NCI-H748 treated with DMSO at 0.1 percent for 48 hours (cell line): ENCODE measurements at regions not wholly inside any gene's neighbourhood (a gene's known extent, or its start where the extent isn't known, plus 50 kb on each side); places are given as distances from the start of the nearest gene placed in this dataset.
"Not testable (repeated sequence)": the region's sequence is repeated elsewhere in the genome, so short reads cannot be mapped to it uniquely, and the experiment has no call there.

Experiments
- DNase-seq: peaks from one replicate; lab custom pipeline; 2025; lab: John Stamatoyannopoulos, UW

DNA sequence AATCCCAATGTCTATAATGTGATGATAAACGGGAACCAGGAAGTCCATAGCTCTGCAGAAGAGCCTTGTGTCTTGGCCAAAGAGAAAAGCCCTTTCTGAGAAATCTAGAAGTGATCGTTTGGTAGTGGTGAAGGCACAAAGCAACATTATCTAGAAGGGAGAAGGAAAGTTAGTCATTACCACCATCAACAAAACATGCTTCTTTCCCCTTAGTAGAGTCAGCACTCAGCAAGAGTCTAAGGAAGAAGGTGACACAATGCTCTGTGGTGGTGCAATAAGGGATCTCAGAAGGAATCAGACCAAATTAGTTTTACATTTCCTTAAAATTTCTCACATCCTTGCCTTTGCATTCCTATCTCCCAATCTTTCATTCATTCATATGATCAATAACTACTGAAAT lies 134.4 kb upstream of the PRDX6 start:
- DNase-seq, result no peak

DNA sequence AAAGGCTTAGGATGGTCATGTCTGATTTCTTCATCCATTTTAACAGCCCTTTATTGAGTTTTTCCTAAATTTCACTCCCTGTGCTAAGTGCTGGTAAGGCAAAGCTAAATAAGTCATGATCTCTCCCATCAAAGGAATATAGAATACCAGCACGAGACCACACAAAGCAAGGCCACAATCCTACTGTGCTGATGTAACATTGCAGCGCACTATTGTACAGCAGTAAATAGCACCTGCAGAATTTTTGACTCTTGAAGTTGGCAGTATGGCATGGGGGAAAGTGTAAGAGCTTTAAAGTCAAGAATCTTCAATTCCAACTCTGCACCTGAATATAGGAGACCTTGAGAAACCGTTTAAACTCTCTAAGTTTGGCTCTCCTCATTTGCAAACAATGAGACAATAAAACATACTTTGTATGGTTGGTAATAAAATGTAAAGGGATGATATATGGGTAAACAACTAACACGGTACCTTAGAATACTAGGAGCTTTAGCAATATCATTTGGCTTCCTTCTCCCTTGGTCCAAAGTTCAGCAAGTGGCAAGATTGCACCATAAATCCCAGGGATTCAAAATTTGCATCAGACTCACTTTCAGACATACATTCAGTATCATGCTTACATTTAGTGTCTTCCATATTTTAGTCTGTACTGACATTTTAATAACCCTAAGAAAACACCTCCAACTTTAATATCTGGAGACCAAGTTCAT lies 132.9 kb upstream of the PRDX6 start:
- DNase-seq, result no peak

DNA sequence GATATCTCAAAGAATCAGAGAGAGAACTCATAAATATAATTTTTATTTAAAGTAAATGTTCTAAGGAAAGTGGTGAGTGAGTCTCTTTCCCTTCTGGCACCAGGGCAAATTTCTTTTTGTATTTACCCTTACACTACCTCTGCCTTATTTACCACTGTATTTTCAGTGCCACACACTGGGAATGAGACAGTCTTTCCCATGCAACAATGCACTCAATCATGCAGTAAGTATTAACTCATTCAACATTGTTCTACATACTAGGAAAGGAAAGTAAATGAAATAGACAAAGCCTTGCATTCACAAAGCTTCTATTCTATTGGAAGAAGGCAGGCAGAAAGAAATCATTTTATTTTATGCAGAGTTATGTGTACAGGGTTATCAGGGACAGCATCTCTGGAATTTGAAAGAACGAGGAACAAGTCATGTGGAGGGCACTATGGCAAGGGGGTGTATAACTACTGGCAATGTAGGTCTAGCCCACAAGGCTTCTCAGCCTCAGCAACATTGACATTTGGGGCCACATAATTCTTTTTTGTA lies 129.8 kb upstream of the PRDX6 start:
- DNase-seq, result no peak

DNA sequence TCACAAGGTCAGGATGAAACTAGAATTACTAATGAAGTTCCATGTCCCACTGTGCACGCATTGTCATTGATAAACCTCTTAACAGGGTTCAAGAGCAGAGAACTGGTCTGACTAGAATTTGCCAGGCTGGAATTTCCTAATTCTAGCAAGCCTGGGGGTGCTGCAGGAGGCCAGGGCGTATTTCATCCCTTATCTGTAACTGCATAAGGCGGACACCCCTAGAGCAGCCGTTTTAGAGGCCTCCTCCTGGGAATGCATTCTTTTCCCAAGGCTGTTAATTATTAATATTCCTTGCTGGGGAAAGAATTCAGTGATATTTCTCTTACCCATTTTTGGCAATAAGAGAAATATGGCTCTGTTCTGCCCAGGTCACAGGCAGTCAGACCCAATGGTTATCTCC lies 124.5 kb upstream of the PRDX6 start:
- DNase-seq, result not testable (repeated sequence)

DNA sequence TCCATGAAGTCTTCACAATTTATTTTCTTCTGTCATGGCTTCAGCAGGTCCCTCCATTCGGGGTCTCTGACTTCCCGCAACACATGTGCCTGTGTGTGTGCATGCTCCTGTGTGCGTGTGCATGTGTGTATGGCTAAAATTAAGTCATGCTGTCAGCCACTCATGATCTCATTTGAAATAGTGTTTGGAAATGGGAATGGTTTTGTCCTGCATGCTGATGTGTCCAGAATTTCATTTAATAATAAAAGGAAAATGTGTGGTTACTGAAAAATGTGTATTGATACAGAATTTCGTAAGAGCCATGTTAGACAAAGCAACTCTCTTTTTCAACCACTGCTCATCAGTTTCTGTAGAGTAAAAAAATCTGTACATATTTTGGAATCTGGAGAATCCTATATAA lies 123.8 kb upstream of the PRDX6 start:
- DNase-seq, result no peak

DNA sequence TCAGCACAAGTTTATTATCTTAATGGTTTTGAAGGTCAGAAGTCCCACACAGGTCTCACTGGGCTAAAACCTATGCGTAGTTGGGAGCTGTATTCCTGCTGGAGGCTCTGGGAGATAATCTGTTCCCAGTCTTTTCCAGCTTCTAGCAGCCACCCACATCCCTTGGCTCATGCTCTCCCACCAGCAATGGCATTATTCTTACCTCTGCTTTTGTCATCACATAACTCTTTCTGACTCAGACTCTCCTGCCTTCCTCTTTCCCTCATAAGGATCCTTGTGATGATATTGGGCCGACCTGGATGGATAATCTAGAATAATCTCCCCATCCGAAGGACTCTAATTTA lies 122.2 kb upstream of the PRDX6 start:
- no peak for DNase-seq

DNA sequence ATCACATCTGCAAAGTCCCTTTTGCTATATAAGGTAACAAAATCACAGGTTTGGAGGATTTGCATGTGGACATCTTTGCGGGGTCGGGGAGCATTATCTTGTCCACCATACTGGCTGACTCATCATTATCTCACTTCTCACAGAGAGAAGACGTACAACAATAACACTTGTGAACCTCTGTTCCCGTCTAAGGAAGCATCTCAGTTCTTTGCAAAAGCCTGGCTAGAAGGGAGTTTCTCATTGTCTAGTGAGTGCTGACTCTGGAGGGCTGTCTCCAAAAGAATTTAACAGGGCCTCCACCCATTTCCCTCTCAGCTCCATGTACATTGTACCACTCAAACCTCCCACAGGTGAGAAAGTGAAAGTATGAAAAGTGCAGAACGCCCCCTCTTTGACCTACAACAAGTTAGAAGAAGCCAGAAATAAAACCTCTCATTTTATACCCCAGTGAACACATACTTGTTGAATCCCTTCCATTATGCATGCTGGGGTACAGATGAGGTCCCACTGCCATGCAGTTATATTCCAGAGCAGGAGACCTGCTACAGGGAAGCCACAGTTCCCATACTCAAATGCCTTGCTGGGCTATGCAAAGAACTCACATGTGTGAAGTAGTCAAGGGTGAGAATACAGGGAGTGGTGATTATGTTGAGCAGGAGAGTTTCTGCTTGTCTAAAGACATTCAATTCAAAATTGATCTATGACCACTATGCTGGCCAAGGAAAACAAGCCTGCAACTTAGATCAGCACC lies 121.7 kb upstream of the PRDX6 start:
- DNase-seq, result no peak

DNA sequence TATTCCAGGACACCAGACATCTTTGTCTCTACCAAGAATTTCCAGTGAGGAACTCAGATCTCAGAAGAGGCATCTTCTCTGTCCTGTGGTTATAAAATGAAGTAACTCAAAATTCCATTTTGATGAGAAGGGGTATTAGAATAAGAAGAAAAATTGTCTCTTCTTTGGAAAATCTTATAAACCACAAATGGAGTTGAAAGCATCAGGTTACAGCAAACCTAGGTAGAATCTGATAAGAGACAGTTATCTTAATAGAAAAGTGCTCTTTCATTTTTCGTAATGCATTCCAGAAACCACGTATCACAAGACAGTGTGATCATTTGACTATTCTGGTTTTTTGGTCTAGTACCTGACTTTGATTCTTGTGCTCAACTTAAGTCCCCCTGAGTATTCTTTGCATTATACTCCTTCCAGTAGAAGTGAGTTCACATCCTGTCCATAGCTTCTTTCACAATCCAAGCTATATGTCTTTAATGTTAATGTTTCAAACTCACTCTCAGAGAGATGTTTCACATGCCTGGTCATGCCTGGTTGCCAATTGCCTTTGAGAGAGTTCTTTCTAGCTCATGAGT lies 120.9 kb upstream of the PRDX6 start:
- no peak for DNase-seq

DNA sequence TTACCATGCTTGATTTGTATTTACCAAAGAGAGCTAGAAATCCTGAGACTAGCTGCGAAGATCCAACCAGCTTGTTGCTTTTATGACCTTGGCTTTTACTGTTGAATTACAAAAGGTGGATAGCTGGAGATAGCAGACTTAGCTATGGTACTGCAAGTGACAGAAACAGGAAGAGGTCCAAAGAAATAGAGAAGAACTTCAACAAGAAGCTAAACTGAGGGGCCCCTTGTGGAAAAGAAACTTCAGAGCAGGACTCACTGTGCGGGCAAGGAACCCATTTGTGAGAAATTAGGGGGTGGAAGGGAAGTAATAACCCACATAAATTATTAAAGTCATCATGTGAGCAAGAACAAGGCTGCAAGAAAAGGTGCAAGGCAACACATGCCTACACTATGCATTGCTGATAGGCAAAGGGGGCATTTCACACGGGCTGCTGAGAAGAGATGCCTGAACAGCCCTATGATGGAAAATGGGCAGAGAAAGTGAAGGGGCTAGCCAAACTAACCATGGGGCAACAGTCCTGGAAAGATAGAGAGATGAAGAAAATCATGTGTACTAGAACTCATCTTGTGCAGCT lies 116.6 kb upstream of the PRDX6 start:
- DNase-seq, result no peak

DNA sequence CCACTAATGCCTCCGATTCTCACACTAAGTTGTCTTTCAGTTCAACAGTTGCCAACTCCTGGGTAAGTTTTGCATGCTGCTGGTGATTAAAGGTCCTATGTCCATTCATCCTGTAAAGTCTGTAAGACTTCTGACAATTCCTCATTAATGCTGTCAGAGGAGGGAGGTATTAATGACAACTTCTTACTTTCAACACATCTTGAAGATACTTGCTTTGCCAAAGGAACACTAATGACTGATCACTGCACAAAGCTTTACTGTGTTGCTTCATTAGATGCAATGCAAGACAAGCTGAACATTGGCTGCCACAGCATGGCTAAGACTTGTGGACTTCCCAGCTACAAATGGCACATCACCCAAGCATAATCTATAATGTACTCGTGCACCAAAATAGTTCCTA lies 114.6 kb upstream of the PRDX6 start:
- no peak for DNase-seq

DNA sequence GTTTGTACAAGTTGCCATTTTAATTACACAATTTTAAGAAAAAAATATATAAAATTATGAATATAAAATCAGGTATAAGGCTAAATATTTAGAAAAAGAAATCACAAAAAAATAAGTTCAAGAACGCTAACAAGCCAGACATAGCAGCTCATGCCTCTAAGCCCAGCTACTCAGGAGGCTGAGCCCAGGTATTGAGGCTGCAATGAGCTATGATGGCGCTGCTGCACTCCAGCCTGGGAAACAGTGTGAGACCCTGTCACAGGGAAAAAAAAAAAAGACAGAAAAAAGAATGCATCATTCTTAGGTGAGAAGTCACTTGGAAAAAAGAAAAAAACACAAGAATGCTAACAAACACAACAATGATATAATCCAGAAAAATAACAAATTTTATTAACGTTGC lies 112.3 kb upstream of the PRDX6 start:
- DNase-seq, result no peak

DNA sequence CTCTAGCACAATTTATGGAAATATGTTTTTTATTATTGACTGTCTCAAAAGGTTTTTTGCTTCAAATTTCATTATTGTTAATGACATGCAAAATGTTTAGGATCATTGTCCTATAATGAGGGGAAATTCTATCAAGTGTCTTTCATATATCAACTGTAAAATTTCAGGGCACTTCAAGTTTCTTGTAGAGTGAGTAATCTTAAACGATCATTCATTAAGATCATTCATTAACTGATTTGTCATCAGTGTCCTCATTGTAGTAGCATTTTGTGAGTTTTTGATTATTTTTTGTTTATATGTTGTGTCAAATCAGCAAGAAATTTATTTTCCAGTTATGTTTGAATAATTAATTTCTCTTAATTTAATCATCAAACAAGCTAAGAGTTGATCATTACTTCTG lies 111.8 kb upstream of the PRDX6 start:
- DNase-seq, result no peak

DNA sequence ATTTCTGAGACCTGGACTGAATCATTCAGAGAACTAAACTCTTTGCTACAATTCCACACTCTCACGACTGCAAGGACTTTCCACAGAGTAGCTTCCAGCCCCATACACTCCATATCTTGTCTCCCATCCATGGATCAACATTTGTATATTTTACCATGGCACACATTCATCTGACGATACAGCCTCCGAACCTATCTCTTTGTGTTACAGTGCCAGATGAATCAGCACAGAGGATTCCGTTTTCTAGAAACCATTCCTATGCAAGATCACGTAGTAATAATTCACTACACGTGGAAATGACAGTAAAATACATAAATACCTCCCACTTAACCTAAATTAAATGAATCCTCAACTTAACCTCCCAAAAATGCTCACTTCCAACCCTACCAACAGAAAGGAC lies 110.0 kb upstream of the PRDX6 start:
- DNase-seq, result no peak

DNA sequence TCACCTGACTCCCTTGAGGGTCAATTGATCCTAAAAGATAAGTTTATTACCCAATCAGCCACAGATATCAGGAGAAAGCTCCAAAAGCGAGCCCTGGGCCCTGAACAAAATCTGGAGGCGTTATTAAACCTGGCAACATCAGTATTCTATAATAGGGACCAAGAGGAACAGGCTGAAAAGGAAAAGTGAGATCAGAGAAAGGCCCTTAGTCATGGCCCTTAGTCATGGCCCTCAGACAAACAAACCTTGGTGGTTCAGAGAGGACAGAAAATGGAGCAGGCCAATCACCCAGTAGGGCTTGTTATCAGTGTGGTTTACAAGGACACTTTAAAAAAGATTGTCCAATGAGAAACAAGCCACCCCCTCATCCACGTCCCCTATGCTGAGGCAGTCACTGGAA lies 106.5 kb upstream of the PRDX6 start:
- not testable (repeated sequence) for DNase-seq

DNA sequence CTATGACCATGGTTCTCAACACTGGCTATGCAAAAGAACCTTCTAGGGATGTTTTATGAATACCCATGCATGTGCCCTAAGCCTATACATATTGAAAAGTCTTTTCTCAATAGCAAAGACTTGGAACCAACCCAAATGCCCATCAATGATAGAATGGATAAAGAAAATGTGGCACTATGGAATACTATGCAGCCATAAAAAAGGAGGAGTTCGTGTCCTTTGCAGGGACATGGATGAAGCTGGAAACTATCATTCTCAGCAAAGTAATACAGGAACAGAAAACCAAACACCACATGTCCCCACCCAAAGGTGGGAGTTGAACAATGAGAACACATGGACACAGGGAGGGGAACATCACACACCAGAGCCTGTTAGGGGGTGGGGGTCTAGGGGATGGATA lies 101.1 kb upstream of the PRDX6 start:
- not testable (repeated sequence) for DNase-seq

DNA sequence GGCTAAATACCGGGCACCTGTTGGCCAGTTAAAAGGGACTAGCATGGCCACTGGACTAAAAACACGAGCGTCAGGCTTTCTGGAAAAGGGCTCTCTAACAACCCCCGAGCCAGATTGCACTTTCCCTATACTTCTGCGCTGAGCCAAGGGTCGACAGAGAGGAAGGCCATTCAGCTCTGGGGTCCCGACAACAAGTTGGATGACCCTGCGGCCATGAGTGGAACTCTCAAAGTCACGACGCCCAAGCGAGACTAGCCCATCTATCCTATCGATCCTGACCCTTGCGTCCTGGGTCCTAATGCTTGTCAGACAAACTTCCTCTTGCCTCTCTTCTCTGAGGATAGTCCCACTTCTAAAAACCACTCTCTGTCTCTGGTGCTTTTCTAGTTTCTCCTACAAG lies 99.9 kb upstream of the PRDX6 start:
- no peak for DNase-seq

DNA sequence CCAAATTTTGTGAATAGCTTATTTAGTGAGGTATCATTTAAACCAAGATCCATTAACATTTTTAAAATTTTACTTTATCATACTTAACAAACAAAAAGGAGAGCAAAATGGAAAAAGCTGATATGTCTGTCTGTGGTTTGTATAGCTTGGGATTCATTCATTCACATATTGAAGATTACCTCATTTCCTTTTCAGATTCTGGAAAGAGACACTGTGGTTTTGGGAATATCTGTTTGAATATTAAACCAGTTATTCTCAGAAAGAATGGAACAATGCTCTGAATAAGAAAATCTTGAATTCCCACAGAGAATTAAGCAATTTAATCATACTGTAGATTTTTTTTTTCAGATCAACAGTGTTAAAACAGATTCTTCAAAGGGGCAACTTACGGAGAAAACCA lies 93.8 kb upstream of the PRDX6 start:
- no peak for DNase-seq

DNA sequence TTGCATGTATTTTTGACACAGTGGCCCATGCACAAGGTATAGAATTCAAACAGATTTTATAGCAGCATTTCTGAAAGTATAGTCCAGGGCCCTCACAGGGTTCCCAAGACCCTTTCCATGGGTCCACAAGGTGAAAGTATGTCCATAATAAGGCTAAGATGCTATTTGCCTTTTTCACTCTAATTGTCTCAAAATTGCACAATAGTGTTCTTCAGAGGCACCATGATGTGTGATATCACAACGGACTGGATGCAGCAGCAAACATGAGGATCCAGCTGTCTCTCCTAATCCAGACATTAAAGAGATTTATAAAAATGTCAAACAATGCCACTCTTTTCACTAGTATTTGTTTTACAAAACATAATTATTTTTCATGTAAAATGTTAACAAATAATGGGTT lies 88.8 kb upstream of the PRDX6 start:
- DNase-seq, result no peak

DNA sequence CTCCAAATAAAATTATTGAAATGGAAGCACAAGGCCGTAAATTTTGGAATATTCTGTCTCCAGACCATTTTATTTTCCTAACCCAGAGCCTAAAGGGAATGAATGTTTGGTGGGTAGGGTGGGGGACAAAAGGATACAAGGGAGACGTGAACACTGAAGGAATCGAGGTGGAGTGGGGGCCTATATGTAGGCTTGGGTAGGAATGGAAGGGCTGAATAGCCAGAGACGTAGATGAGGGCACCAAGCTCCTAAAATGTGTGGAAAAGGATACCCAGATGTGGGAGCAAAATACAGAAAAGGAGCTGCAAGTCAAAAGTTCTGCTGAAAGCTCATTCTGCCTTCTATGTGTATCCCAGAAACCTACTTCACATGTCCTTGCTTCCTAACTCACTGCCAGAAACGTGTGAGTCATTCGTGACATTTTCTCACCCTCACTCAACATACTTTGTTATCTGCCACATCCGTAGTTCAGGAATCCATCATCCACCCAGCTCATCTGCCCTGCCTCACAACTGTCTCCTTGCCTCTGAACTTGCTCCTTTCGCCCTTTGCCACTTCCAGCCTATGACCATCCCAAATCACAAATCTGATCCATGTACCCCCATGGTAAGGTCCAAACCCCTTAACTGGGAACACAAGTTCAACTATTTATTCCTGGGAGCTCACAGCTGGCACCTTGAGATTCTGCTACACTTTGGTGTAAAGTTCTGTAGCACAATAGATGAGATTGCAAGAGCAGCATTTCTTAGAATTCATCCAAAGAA lies 84.1 kb upstream of the PRDX6 start:
- no peak for DNase-seq

DNA sequence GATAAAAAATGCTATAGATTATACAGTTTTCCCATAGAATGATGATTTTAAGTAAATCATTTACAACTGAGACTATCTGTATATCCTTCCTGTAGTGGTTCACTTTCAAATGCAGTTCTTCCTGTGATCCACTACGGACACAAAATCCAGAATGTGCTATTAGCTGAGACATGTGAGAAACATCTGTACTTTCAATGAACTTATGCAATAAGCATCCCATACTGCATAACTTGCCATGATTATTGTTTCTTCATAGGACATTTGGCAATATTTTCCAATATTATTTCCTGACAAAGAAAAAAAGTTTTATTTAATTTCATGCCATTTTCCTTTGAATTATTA lies 83.5 kb upstream of the PRDX6 start:
- no peak for DNase-seq

DNA sequence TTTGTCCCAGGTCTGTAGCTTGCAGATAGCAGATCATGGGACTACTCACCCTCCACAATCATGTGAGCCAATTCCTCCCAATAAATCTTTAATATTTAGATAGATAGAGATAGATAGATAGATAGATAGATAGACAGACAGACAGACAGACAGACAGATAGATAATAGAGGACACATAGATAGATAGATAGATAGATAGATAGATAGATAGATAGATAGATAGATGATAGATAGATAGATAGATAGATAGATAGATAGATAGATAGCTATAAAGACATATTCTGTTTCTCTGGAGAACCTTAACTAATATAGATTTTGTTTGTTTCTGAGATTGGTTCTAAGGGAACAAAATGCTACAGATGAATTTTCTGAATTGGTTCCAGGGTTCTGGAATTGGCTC lies 82.3 kb upstream of the PRDX6 start:
- DNase-seq, result not testable (repeated sequence)

DNA sequence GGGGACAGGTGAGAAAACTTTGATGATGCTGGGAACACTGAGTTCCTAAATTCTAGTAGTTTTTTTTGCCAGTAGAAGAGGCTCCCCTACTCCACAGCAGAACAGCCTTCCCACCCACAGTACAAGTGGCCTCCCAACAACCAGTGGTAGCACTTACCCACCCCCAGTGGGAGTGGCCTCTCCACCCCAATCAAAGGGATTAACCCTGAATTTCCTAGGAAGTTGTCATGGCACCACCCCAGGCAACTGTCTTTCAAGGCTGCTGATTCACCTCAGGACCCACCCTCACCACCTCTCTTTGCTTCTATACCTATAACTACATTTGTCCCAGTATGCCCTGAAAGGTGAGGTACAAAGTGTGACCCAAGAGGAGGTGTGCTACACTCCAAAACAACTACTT lies 81.4 kb upstream of the PRDX6 start:
- DNase-seq, result no peak
